Cerebellar nuclear complex (tissue), 1 donor: ENCODE measurements at regions not wholly inside any gene's neighbourhood (a gene's known extent, or its start where the extent isn't known, plus 50 kb on each side); places are given as distances from the start of the nearest gene placed in this dataset.
"Not testable (repeated sequence)": the region's sequence is repeated elsewhere in the genome, so short reads cannot be mapped to it uniquely, and the experiment has no call there.

Experiments used
- DNase-seq, 2 experiments: peaks; one replicate each; lab custom pipeline; 2025; lab: John Stamatoyannopoulos, UW

- no peak for DNase-seq
Observed at GRCh38 chr21:14683063-14683462, 136.9 kb upstream of the SAMSN1 start.

DNA sequence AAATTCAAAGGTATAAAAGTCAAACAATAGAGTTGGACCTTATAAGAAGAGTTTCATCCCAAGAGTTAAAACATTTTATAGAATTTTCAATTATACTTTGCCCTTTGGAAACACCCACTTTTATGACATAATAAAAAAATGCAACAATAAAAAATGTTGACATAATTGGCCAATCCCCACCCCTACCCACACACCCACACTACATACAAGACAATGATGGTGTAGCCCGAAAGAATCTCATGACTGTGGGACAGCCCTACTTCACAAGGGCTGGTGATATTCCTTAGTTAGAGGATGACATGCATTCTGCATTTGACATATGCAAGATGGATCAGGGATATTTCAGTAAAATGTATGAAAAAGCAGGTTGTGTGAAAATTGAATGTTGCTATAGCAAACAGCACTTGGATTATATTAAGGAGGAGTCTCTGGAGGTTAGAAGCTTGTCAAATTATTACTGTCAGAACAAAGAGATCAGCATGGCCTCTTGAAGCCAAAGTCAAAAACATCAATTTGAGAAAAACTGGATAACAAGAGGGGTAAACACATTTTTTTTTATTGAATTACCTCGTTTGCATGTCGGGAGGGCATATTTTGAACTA, 133.0 kb upstream of the SAMSN1 start:
- no peak for DNase-seq

DNA sequence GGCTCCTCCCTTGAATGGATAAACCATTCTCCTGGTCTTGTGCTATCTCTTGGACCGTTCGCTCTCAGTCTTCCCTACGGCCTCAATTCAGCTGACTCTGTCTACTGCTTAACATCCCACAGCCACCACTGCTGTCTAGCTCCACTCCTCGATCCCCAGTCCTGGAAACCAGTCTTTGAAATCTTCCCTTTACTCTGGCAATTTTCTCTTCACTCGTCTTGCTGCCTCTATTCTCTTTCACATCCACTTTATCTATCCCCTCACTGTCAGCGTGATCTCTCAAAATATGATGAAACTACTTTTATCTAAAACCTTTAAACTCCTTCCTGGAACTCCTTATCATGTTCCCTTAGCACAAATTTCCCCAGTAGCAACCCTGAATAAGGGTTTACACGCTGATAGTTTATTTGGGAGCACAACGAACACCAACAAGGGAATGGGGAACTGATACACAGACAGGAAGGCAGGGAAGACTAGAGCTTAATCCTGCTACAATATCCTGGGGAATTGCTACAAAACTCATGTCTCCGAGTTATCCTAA, 131.6 kb upstream of the SAMSN1 start:
- no peak for DNase-seq

GRCh38 chr21:14677013-14677412, 130.9 kb upstream of the SAMSN1 start:
- no peak for DNase-seq

DNA sequence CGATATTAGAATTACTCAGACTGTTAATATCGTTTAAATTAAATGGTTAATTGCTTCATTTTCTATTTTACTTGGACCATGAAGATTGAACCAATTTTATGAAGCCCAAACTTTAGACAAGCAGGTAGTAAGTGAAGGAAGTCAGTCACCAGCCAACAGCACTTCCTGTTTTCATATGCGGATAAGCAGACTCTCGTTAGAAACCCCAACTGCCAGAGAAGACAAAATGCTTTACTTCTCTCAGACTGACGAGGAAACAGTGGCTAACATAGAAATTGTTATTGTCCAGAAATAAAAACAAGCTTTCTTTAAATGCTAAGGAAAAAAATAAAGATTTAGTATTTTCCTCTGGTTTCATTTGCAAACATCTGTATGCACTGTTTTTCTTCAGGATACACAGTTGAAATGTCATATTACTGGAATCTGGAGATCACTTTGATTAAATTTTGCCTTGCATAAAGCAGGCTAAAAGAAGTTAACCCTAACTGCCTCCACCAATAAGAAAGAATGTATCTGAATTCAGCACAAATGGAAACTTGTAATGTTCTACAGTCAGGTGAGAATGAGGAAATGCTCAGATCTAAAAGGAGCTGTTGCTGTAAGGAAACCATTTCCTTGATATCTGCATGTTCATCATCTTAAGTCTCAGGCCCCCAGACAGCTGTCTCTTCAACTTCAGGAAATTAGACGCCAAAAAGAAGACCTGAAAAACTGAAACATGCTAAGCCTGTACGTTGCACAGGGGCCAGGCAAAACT, 129.8 kb upstream of the SAMSN1 start:
- no peak for DNase-seq

DNA sequence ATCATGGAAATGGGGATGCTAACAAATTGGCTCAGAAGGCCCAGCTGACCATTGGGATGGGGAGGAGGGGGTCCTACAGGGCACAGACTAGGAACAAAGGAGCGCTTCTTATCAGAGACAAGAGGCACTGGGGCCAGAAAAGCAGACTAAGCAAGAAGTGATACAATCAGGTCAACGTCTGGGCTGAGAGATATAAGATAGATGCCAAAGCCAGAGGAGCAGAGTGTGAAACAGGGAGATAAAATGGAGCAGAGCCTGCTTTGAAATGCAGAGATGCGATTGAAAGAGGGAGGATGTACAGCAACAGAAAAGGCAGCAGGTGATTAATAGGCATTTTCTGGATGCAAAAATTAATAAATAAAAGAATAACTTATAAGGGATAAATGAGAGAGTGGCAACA, 127.5 kb upstream of the SAMSN1 start:
- DNase-seq = no peak

GRCh38 chr21:14672466-14672865, 126.4 kb upstream of the SAMSN1 start:
- no peak for DNase-seq

GRCh38 chr21:14670409-14670808, 124.3 kb upstream of the SAMSN1 start:
- no peak for DNase-seq

DNA sequence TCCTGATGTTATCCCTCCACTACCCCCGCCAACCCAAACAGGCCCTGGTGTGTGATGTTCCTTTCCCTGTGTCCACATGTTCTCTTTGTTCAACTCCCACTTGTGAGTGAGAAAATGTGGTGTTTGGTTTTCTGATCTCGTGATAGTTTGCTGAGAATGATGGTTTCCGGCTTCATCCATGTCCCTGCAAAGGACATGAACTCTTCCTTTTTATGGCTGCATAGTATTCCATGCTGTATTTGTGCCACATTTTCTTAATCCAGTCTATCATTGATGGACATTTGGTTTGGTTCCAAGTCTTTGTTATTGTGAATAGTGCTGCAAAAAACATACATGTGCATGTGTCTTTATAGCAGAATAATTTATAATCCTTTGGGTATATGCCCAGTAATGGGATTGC, 123.0 kb upstream of the SAMSN1 start:
- not testable (repeated sequence) for DNase-seq

DNA sequence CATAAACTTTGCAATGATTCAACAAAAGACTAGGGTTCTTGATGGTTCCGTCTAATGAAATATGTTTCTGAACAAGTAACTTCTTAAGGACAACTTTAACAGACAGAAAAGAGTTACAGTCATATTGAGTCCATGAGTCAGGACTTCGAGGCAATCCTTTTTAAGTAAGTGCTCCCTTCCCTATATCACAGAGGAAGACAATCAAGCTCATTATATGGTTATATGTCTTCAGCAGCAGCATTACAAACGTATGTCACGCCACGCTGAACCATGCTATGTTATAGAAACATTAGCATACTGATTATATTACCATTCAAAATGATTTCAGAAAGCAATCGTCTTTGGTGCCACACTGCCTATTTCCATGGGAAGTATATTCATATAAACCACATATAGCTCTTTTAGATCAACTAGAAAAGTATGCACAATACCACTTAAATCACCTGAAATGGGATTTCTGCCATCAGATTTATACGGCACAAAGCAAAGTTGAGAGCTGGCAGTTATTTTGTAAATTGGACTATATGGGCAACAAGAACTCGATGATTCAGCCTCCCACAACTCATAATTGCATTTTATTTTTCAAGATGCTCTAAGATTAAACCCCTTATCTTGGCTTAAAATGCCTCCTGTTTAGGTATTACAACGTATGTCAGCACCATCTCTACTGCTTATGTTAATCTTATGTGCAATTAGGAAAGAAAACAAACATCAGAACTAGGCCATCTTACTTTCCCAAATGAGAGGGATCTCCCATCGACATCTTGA, 111.3 kb upstream of the SAMSN1 start:
- no peak for DNase-seq

DNA sequence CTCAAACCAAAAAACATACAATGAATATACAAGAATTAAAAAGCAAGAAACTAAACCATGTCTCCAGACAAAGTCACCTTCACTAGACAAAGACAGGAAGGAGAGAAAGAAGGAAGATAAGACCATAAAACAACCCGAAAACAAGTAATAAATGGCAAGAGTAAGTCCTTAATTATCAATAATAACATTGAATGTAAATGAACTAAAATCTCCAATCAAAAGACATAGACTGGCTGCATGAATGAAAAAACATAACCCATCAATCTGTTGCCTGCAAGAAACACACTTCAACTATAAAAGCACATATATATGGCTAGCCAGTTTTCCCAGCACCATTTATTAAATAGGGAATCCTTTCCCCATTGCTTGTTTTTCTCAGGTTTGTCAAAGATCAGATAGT, 100.8 kb upstream of the SAMSN1 start:
- DNase-seq = no peak

DNA sequence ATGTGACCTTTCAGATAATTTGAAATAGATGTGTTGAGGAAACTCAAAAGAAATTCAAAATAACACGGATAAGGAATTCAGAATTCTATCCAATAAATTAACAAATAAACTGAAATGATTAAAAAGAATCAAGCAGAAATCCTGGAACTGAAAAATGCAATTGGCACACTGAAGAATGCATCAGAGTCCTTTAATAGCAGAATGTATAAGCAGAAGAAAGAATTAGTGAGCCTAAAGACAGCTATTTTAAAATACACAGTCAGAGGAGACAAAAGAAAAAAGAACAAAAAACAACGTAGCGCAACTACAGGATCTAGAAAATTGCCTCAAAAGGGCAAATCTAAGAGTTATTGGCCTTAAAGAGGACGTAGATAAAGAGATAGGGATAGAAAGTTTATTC, 99.6 kb upstream of the SAMSN1 start:
- no peak for DNase-seq

DNA sequence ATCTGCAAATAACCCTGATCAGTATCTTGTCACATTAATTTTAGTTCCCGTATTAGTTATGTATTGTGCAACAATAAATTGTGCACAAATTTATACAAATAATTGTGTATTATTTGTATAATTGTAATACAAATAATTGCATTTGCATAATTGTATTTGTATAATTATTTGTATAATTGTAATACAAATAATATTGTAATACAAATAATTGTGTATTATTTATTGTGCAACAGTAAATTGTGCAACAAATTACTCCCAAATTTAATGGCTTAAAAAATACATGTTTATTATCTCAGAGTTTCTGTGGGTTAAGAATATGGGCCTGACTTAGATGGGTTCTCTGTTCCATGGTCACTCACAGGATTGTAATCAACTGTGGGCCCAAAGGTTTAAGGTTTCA, 86.2 kb upstream of the SAMSN1 start:
- no peak for DNase-seq

DNA sequence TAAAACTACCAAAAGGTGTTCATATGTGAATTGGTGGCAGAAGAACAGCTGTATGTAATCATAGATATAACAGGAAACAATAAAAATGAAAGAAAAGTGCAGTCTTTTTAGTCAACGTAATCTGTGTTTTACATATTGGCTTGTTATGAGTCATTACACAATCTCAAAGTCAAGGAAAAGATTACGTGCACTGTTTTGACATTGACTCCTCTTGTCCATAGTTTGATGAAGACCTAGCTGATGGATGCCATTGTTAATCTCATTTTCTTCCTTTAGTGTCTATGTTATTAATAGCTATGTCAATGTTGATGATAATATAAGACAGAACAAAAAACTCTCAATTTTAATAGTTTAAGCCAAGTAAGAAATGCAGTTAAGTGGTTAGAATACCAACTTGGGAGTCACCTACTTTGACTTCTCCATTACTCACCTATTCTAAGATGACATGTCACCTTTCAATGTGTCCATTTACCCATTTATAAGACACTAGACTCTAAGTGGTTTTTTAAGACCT, 84.5 kb upstream of the SAMSN1 start:
- no peak for DNase-seq

DNA sequence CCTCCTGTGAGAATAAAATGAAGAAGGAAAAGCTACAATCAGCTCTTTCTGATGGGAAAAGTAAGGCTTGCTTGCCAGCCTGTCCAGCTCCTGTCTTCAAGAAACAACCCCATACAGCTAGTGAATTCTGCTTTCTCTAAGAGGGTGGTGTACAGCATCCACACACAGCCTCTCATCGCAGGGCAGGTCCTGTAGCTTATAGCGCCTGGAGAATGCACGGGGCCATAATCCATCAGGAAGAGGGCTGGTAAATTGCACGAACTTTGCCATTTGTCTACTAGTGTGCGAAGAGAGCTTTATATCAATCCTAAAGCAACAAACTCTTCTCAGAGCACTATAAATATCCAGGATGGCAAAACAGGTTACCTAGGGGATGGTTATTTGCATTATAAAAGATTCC, 83.3 kb upstream of the SAMSN1 start:
- no peak for DNase-seq

GRCh38 chr21:14623079-14623478, 77.0 kb upstream of the SAMSN1 start:
- not testable (repeated sequence) for DNase-seq

DNA sequence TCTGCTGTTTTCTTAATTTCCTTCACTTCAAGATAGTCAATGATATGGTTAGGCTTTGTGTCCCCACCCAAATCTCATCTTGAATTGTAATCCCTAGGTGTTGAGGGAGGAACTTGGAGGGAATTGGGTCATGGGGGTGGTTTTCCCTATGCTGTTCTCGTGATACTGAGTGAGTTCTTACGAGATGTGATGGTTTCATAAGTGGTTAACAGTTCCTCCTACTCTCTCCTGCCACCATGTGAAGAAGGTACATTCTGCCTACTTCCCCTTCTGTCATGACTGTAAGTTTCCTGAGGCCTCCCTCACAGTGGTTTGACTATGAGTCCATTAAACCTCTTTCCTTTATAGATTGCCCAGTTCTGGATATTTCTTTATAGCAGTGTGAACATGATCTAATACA, 74.0 kb upstream of the SAMSN1 start:
- DNase-seq = no peak

GRCh38 chr21:14617871-14618270, 71.8 kb upstream of the SAMSN1 start:
- no peak for DNase-seq

DNA sequence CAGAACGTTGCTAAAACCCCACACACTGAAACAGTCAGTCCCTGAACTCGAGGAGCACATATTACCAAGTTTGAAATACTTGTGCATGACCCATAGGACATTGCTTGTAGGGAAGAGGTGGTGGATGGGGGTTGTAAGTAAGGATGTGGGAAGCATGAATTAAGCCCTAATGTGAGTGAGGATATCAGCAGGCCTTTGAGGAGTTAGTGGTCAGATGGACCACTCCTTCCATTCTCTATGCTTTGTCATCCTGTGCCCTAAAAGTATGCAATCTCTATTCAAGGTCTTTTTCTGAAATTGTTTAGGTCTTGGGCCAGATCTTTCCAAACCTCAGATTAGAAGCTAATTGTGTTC, 70.9 kb upstream of the SAMSN1 start:
- DNase-seq = no peak

GRCh38 chr21:14616380-14617039, 70.4 kb upstream of the SAMSN1 start:
- DNase-seq = no peak

GRCh38 chr21:14615359-14615974, 69.4 kb upstream of the SAMSN1 start:
- no peak for DNase-seq

DNA sequence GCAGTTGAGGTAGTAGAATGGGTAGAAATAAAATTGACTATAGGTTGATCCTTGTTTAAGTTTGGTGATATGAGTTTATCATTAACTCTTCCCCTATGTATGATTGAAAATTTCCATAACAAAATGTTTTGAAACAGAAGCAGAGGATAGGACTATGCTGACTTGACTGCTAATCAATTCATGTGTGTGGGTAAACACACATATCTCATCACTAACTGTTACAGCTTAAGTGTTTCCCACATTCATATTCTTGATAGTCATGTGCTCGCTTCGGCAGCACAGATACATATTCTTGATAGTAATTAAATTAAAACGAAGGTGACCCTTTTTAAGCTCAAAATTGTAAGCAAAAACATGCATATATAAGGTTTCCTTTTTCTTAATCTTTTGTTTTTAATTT, 68.2 kb upstream of the SAMSN1 start:
- no peak for DNase-seq
